SK-N-SH treated with all-trans-retinoic acid at 6 μM for 48 hours (cell line): ENCODE measurements at regions not wholly inside any gene's neighbourhood (a gene's known extent, or its start where the extent isn't known, plus 50 kb on each side); places are given as distances from the start of the nearest gene placed in this dataset.

Experiments
- ARNTL ChIP-seq: fragments of 450-650 bp; formaldehyde crosslinking; IDR thresholded peaks from 2 replicates; pipeline ENCODE4 v1.5.0; 2020; ENCODE audit warnings: low read depth, mild to moderate bottlenecking, moderate library complexity, borderline replicate concordance
- CREB5 ChIP-seq: fragments of 250-450 bp; sonication (Bioruptor Pico); IDR thresholded peaks from 2 replicates; pipeline ENCODE4 v1.5.1; 2020; ENCODE audit warnings: low read depth, mild to moderate bottlenecking, moderate library complexity
- CSDC2 ChIP-seq: fragments of 250-450 bp; sonication (Bioruptor Pico); IDR thresholded peaks from 2 replicates; pipeline ENCODE4 v1.5.0; 2020; ENCODE audit warnings: mild to moderate bottlenecking, moderate library complexity
- ESRRG ChIP-seq: fragments of 250-450 bp; sonication (Bioruptor Pico); IDR thresholded peaks from 2 replicates; pipeline ENCODE4 v1.6.1; 2021; ENCODE audit warnings: mild to moderate bottlenecking
- ISL1 ChIP-seq: fragments of 250-450 bp; sonication (Bioruptor Pico); IDR thresholded peaks from 2 replicates; pipeline ENCODE4 v2.1.2; 2022; ENCODE audit warnings: mild to moderate bottlenecking, moderate library complexity
- PATZ1 ChIP-seq: fragments of 250-450 bp; sonication (Bioruptor Pico); IDR thresholded peaks from 2 replicates; pipeline ENCODE4 v1.8.0; 2020; ENCODE audit warnings: mild to moderate bottlenecking, moderate library complexity, borderline replicate concordance
- TOX ChIP-seq: fragments of 250-450 bp; sonication (Bioruptor Pico); IDR thresholded peaks from 2 replicates; pipeline ENCODE4 v1.8.0; 2021; ENCODE audit warnings: mild to moderate bottlenecking, moderate library complexity, borderline replicate concordance
- TSHZ2 ChIP-seq: fragments of 250-450 bp; sonication (Bioruptor Pico); IDR thresholded peaks from 2 replicates; pipeline ENCODE4 v1.5.0; 2020; ENCODE audit warnings: mild to moderate bottlenecking, moderate library complexity
- ZC3H10 ChIP-seq: fragments of 250-450 bp; sonication (Bioruptor Pico); IDR thresholded peaks from 2 replicates; pipeline ENCODE4 v1.5.1; 2021; ENCODE audit warnings: mild to moderate bottlenecking, moderate library complexity
- ZFP30 ChIP-seq: fragments of 450-650 bp; formaldehyde crosslinking; IDR thresholded peaks from 2 replicates; pipeline ENCODE4 v1.5.0; 2022; ENCODE audit warnings: mild to moderate bottlenecking, moderate library complexity
- ZNF565 ChIP-seq: fragments of 450-650 bp; formaldehyde crosslinking; conservative IDR thresholded peaks from 2 replicates; pipeline ENCODE4 v1.5.0; 2020; ENCODE audit warnings: low read depth, mild to moderate bottlenecking, moderate library complexity
- ZNF70 ChIP-seq: fragments of 450-650 bp; formaldehyde crosslinking; IDR thresholded peaks from 2 replicates; pipeline ENCODE4 v1.5.0; 2020; ENCODE audit warnings: mild to moderate bottlenecking, moderate library complexity

DNA sequence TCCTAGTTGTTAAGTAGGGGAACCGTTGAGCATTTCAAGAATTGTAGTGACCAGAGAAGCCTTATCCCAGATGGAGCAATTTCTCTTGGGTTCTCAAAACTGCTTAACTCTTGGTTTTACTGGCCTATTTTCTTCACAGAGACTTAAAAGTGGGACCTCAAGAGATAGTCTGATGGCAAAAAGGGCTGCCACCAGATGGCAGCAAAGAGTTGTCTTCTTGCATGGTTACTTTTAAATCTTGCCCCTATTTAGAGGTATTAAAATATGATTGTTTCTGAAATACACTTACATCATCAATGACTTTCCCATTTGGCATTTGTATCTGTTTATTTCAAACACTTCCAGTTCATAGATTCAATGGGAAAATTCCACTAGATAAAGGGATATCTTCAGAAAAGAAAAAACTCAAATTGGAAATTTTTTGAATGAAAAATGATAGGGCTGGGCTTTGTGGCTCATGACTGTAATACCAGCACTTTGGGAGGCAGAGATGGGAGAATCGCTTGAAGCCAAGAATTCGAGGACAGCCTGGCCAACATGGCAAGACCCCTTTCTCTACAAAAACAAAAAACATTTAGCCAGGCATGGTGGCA, 69.9 kb upstream of the CNTN1 start:
- TF ChIP-seq ARNTL (no peak), CREB5 (no peak), ISL1 (CRISPR knock-in tag) (no peak), ZNF70 (CRISPR knock-in tag) (no peak), ESRRG (CRISPR knock-in tag) (no peak), PATZ1 (CRISPR knock-in tag) (no peak), ZFP30 (CRISPR knock-in tag) (no peak), CSDC2 (no peak), TOX (CRISPR knock-in tag) (no peak), ZC3H10 (CRISPR knock-in tag) (no peak), TSHZ2 (no peak), ZNF565 (CRISPR knock-in tag) (no peak)
